Caco-2 (cell line): ENCODE measurements at regions not wholly inside any gene's neighbourhood (a gene's known extent, or its start where the extent isn't known, plus 50 kb on each side); places are given as distances from the start of the nearest gene placed in this dataset.
A peak's percentile ranks its signal among the peaks of the same experiment; 100 is the strongest.
"Not testable (repeated sequence)": the region's sequence is repeated elsewhere in the genome, so short reads cannot be mapped to it uniquely, and the experiment has no call there.

Experiments
- BruUV-seq: library from RNA; stranded (reverse); fragments of 400-500 nt; replicated peaks from 2 replicates; lab custom pipeline; 2021; lab: Mats Ljungman, UMichigan
- CTCF ChIA-PET: fragments of 300-600 bp; sonication (Branson Sonifier 250); formaldehyde crosslinking; loops from one replicate; lab custom pipeline; 2022; ENCODE audit warnings: antibody characterized with exemption; lab: Charles Lee
- POLR2A ChIA-PET: fragments of 300-600 bp; sonication (Branson Sonifier 250); formaldehyde crosslinking; loops from one replicate; lab custom pipeline; 2022; ENCODE audit warnings: antibody characterized with exemption; lab: Charles Lee
- DNase-seq, 2 experiments: peaks; one replicate each; pipeline versions ENCODE4 v3.0.0 to v3.0.0-alpha.2; 2020 to 2022
- H3K27me3 ChIP-seq: replicated peaks from 2 replicates; pipeline ENCODE4 v1.6.0; 2011; ENCODE audit warnings: low read length; ENCODE audit not compliant: control insufficient read depth, insufficient read depth
- H3K36me3 ChIP-seq: 2 replicates; pipeline ENCODE4 v1.5.1; 2011; ENCODE audit warnings: low read length; ENCODE audit not compliant: control insufficient read depth, insufficient read depth
- H3K4me1 ChIP-seq: fragments of 250-450 bp; sonication (Bioruptor Pico); 2 replicates; pipeline ENCODE4 v1.5.1; 2020; ENCODE audit warnings: mild to moderate bottlenecking
- H3K4me3 ChIP-seq: 2 replicates; pipeline ENCODE4 v1.5.1; 2011; ENCODE audit warnings: low read depth, mild to moderate bottlenecking, control low read depth, low read length
- H3K9me3 ChIP-seq: fragments of 250-450 bp; sonication (Bioruptor Pico); 2 replicates; pipeline ENCODE4 v1.5.1; 2020; ENCODE audit warnings: mild to moderate bottlenecking, moderate library complexity
- H3K27ac Mint-ChIP-seq: one replicate; pipeline ENCODE4 v1.8.0; 2022; ENCODE audit warnings: mixed read lengths; ENCODE audit not compliant: unreplicated experiment
- H3K27me3 Mint-ChIP-seq: one replicate; pipeline ENCODE4 v1.8.0; 2022; ENCODE audit warnings: mixed read lengths; ENCODE audit not compliant: insufficient read depth, unreplicated experiment
- H3K36me3 Mint-ChIP-seq: one replicate; pipeline ENCODE4 v1.8.0; 2022; ENCODE audit warnings: mild to moderate bottlenecking, mixed read lengths; ENCODE audit not compliant: insufficient read depth, unreplicated experiment
- H3K4me1 Mint-ChIP-seq: one replicate; pipeline ENCODE4 v1.8.0; 2022; ENCODE audit warnings: low read depth, mixed read lengths; ENCODE audit not compliant: unreplicated experiment
- H3K4me3 Mint-ChIP-seq: one replicate; pipeline ENCODE4 v1.8.0; 2022; ENCODE audit warnings: mild to moderate bottlenecking, moderate library complexity, mixed read lengths; ENCODE audit not compliant: unreplicated experiment
- H3K9me3 Mint-ChIP-seq: one replicate; pipeline ENCODE4 v1.8.0; 2022; ENCODE audit warnings: mixed read lengths; ENCODE audit not compliant: unreplicated experiment
- intact Hi-C: fragments of 100-400 bp; cut with micrococcal nuclease; formaldehyde crosslinking; loops from one replicate; pipeline ENCODE4 v1.10.0; 2022; ENCODE audit not compliant: unreplicated experiment
- TF ChIP-seq, protein P1 (sequence below), 2 experiments: fragments of 200-600 bp in 1 of 2; IDR thresholded peaks; 1 replicate in 1 of 2; 2 replicates in 1 of 2; pipeline versions ENCODE4 v1.5.1 to v1.8.0; 2011 to 2022; ENCODE audit warnings: antibody characterized with exemption in 1 of 2, control low read depth in 1 of 2, inconsistent platforms in 1 of 2, low read depth in 1 of 2, low read length in 1 of 2, mild to moderate bottlenecking in 1 of 2, moderate library complexity in 1 of 2; ENCODE audit not compliant: insufficient read depth in 1 of 2, severe bottlenecking in 1 of 2, unreplicated experiment in 1 of 2

GRCh38 chr4:67327245-67328017, 217.9 kb downstream of the CENPC start:
- no peak overlapping the region for H3K4me3 ChIP-seq
- H3K27me3 ChIP-seq = no peaks in the 10 kb centered on the region
- Mint-ChIP-seq H3K27me3 (no peaks in the 10 kb centered on the region), H3K9me3 (no peaks in the 10 kb centered on the region), H3K4me3 (no peak overlapping the region), H3K27ac (no peak overlapping the region), H3K4me1 (no peaks in the 10 kb centered on the region), H3K36me3 (no peaks in the 10 kb centered on the region)
- BruUV-seq = no TSS peak
- H3K4me1 ChIP-seq = no peaks in the 10 kb centered on the region
- no peaks in the 10 kb centered on the region for H3K36me3 ChIP-seq
- TF ChIP-seq, protein P1, sequence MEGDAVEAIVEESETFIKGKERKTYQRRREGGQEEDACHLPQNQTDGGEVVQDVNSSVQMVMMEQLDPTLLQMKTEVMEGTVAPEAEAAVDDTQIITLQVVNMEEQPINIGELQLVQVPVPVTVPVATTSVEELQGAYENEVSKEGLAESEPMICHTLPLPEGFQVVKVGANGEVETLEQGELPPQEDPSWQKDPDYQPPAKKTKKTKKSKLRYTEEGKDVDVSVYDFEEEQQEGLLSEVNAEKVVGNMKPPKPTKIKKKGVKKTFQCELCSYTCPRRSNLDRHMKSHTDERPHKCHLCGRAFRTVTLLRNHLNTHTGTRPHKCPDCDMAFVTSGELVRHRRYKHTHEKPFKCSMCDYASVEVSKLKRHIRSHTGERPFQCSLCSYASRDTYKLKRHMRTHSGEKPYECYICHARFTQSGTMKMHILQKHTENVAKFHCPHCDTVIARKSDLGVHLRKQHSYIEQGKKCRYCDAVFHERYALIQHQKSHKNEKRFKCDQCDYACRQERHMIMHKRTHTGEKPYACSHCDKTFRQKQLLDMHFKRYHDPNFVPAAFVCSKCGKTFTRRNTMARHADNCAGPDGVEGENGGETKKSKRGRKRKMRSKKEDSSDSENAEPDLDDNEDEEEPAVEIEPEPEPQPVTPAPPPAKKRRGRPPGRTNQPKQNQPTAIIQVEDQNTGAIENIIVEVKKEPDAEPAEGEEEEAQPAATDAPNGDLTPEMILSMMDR (IDR thresholded peaks at IDR 0.05; ENCODE audit: insufficient read depth in 1 of 2, low read depth in 1 of 2, low read length in 1 of 2, severe bottlenecking in 1 of 2, unreplicated experiment in 1 of 2) = peak; percentile 69 to 80
- CTCF ChIA-PET = interaction anchor here (0.6 to 1.0 kb wide), 3 partner anchors 8 to 239 kb away, joined by 3 to 5 read pairs (median 3); no protein-coding TSS in a partner anchor
- POLR2A ChIA-PET = no interaction called here
- DNase-seq = peak; percentile 51 to 65
- no peaks in the 10 kb centered on the region for H3K9me3 ChIP-seq
- intact Hi-C loops = loop anchor here (1.0 to 5.0 kb wide), 4 partner anchors 65 to 550 kb away; no protein-coding TSS in a partner anchor

DNA sequence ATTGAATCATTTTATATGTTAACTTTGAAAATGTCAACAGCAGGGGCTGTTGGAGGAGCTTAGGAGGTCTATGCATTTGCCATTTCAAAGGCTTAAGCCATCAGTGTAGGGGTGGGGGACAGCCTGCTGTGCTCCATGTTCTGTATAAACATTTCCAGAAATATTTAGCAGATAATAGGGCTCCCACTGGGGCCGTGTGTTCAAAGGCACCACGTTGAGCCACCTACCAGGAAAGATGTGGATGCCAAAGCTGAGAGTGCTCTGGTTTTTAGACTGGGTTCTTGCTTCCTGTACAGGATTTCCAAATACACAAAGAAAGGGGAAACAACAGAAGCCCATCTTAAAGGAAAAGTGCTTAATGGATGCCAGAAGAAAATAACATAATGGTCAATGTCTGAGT, 219.5 kb downstream of the CENPC start:
- H3K4me3 Mint-ChIP-seq = no peak overlapping the region
- Histone ChIP-seq H3K4me3 (no peak overlapping the region), H3K27me3 (no peaks in the 10 kb centered on the region), H3K4me1 (no peaks in the 10 kb centered on the region), H3K9me3 (no peaks in the 10 kb centered on the region), H3K36me3 (no peaks in the 10 kb centered on the region)
- no peak for DNase-seq
- H3K36me3 Mint-ChIP-seq = no peaks in the 10 kb centered on the region
- POLR2A ChIA-PET = no interaction called here
- no TSS peak for BruUV-seq
- no peaks in the 10 kb centered on the region for H3K27me3 Mint-ChIP-seq
- no peak overlapping the region for H3K27ac Mint-ChIP-seq
- H3K4me1 Mint-ChIP-seq = no peaks in the 10 kb centered on the region
- intact Hi-C loops = loop anchor here (5.0 kb wide), 1 partner anchor 67 kb away; no protein-coding TSS in a partner anchor
- no peaks in the 10 kb centered on the region for H3K9me3 Mint-ChIP-seq
- CTCF ChIA-PET = no interaction called here
- TF ChIP-seq, protein P1 (IDR thresholded peaks at IDR 0.05; ENCODE audit: insufficient read depth in 1 of 2, low read depth in 1 of 2, low read length in 1 of 2, severe bottlenecking in 1 of 2, unreplicated experiment in 1 of 2) = no peak

DNA sequence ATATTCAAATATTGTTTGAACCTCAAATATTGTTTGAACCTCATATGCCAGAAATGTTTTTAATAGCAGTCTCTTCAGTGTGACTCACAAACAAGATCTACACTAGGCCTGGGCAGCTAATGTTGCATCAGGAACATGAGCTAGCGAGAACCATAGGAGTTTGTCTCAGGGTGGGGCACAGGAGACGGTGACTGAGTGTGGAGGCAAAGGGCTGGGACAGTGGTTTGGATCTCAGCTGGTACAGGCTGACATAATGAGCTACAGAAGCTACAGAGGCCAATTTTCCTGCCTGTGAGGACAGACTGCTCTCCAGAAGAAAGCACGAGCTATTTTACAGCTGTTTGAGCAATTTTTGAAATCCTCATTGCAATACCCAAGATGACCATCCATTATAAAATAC, 224.7 kb downstream of the CENPC start:
- Mint-ChIP-seq H3K27me3 (no peaks in the 10 kb centered on the region), H3K4me1 (no peaks in the 10 kb centered on the region), H3K4me3 (no peak overlapping the region), H3K36me3 (no peaks in the 10 kb centered on the region), H3K27ac (no peak overlapping the region), H3K9me3 (no peaks in the 10 kb centered on the region)
- H3K36me3 ChIP-seq = no peaks in the 10 kb centered on the region
- no peak overlapping the region for H3K4me3 ChIP-seq
- no peaks in the 10 kb centered on the region for H3K4me1 ChIP-seq
- intact Hi-C loops = no loop called here
- no TSS peak for BruUV-seq
- ChIA-PET POLR2A (no interaction called here), CTCF (no interaction called here)
- TF ChIP-seq, protein P1 (IDR thresholded peaks at IDR 0.05; ENCODE audit: insufficient read depth in 1 of 2, low read depth in 1 of 2, low read length in 1 of 2, severe bottlenecking in 1 of 2, unreplicated experiment in 1 of 2) = no peak
- H3K27me3 ChIP-seq = no peaks in the 10 kb centered on the region
- no peak for DNase-seq
- no peaks in the 10 kb centered on the region for H3K9me3 ChIP-seq

DNA sequence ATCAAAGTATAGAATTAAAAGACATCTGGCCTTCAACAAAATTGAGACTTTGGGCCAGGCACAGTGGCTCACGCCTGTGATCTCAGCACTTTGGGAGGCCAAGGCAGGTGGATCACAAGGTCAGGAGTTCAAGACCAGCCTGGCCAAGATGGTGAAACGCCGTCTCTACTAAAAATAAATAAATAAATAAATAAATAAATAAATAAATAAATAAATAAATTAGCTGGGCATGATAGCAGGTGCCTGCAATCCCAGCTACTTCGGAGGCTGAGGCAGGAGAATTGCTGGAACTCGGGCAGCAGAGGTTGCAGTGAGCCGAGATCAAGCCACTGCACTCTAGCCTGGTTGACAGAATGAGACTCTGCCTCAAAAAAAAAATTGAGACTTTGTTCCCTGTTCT, 225.7 kb downstream of the CENPC start:
- H3K4me1 ChIP-seq, H3K27me3 ChIP-seq, H3K9me3 Mint-ChIP-seq, DNase-seq, H3K9me3 ChIP-seq, H3K27ac Mint-ChIP-seq, H3K27me3 Mint-ChIP-seq, POLR2A ChIA-PET, H3K4me1 Mint-ChIP-seq, H3K4me3 ChIP-seq, H3K36me3 Mint-ChIP-seq, intact Hi-C loops, BruUV-seq, H3K4me3 Mint-ChIP-seq, CTCF ChIA-PET, H3K36me3 ChIP-seq: not testable (repeated sequence)
